ENCODE measurements at regions not wholly inside any gene's neighbourhood (a gene's known extent, or its start where the extent isn't known, plus 50 kb on each side); places are given as distances from the start of the nearest gene placed in this dataset.

GRCh38 chr4:24174602-24175001, 284.8 kb upstream of the PPARGC1A start:
- no peak overlapping the region for H3K4me3 ChIP-seq (replicated peaks; ENCODE audit: insufficient read depth, low read length)
- TF ChIP-seq POLR2AphosphoS5 (IDR thresholded peaks at IDR 0.05; ENCODE audit: low read depth) (no peak), SPI1 (IDR thresholded peaks at IDR 0.05; ENCODE audit: borderline replicate concordance, low read depth) (no peak), REST (IDR thresholded peaks at IDR 0.05; ENCODE audit: insufficient replicate concordance, low read depth) (no peak), GABPA (IDR thresholded peaks at IDR 0.05; ENCODE audit: low read depth) (no peak), CTCF (IDR thresholded peaks at IDR 0.05; ENCODE audit: insufficient read depth, low read length) (no peak)
- H3K27ac ChIP-seq (replicated peaks), result no peak overlapping the region
- DNase-seq (ENCODE audit: low read depth in 1 of 2, low spot score in 1 of 2), result no peak
- no peaks in the 10 kb centered on the region for H3K27me3 ChIP-seq (ENCODE audit: insufficient read depth, poor library complexity, severe bottlenecking)

GRCh38 chr4:24172406-24172805, 282.6 kb upstream of the PPARGC1A start:
- Histone ChIP-seq H3K27ac (replicated peaks) (no peak overlapping the region), H3K4me3 (replicated peaks; ENCODE audit: insufficient read depth, low read length) (no peak overlapping the region), H3K27me3 (ENCODE audit: insufficient read depth, poor library complexity, severe bottlenecking) (no peaks in the 10 kb centered on the region)
- no peak for DNase-seq (ENCODE audit: low read depth in 1 of 2, low spot score in 1 of 2)
- no peak for TF ChIP-seq CTCF (IDR thresholded peaks at IDR 0.05; ENCODE audit: insufficient read depth, low read length)
- TF ChIP-seq REST (IDR thresholded peaks at IDR 0.05; ENCODE audit: insufficient replicate concordance, low read depth), result no peak
- no peak for TF ChIP-seq SPI1 (IDR thresholded peaks at IDR 0.05; ENCODE audit: borderline replicate concordance, low read depth)
- TF ChIP-seq POLR2AphosphoS5 (IDR thresholded peaks at IDR 0.05; ENCODE audit: low read depth), result no peak
- TF ChIP-seq GABPA (IDR thresholded peaks at IDR 0.05; ENCODE audit: low read depth), result no peak

GRCh38 chr4:24169956-24170355, 280.1 kb upstream of the PPARGC1A start:
- Histone ChIP-seq H3K27me3 (ENCODE audit: insufficient read depth, poor library complexity, severe bottlenecking) (no peaks in the 10 kb centered on the region), H3K4me3 (replicated peaks; ENCODE audit: insufficient read depth, low read length) (no peak overlapping the region), H3K27ac (replicated peaks) (no peak overlapping the region)
- TF ChIP-seq SPI1 (IDR thresholded peaks at IDR 0.05; ENCODE audit: borderline replicate concordance, low read depth) (no peak), GABPA (IDR thresholded peaks at IDR 0.05; ENCODE audit: low read depth) (no peak), POLR2AphosphoS5 (IDR thresholded peaks at IDR 0.05; ENCODE audit: low read depth) (no peak), CTCF (IDR thresholded peaks at IDR 0.05; ENCODE audit: insufficient read depth, low read length) (no peak), REST (IDR thresholded peaks at IDR 0.05; ENCODE audit: insufficient replicate concordance, low read depth) (no peak)
- DNase-seq (ENCODE audit: low read depth in 1 of 2, low spot score in 1 of 2), result no peak

Measured in HL-60 (cell line).